HG02884 (cell line): ENCODE measurements at regions not wholly inside any gene's neighbourhood (a gene's known extent, or its start where the extent isn't known, plus 50 kb on each side); places are given as distances from the start of the nearest gene placed in this dataset.

Experiments used
- ATAC-seq: cut with Tn5 transposase; IDR thresholded peaks from one replicate; pipeline ENCODE4 v1.9.1; 2021; ENCODE audit warnings: mild to moderate bottlenecking, moderate library complexity; ENCODE audit not compliant: unreplicated experiment

GRCh38 chr3:117356091-117356705 is 646.6 kb downstream of the TUSC7 start:
- ATAC-seq, result no peak

GRCh38 chr3:117358717-117359314 is 649.2 kb downstream of the TUSC7 start:
- ATAC-seq, result no peak

- no peak for ATAC-seq
These were observed 657.0 kb downstream of the TUSC7 start for GRCh38 chr3:117366574-117366973.

GRCh38 chr3:117367861-117368260 is 658.3 kb downstream of the TUSC7 start:
- ATAC-seq, result no peak

- no peak for ATAC-seq
These were observed 671.1 kb downstream of the TUSC7 start for GRCh38 chr3:117380631-117381030.

GRCh38 chr3:117393119-117393518 is 683.5 kb downstream of the TUSC7 start:
- no peak for ATAC-seq

- ATAC-seq, result no peak
These were observed 688.7 kb downstream of the TUSC7 start for GRCh38 chr3:117398141-117398899.

- no peak for ATAC-seq
These were observed 689.9 kb downstream of the TUSC7 start for GRCh38 chr3:117399311-117400078.

GRCh38 chr3:117400303-117400702 is 690.7 kb downstream of the TUSC7 start:
- no peak for ATAC-seq

- no peak for ATAC-seq
These were observed 694.6 kb downstream of the TUSC7 start for GRCh38 chr3:117404141-117404540.

- ATAC-seq, result no peak
These were observed 695.2 kb downstream of the TUSC7 start for GRCh38 chr3:117404730-117405129.

GRCh38 chr3:117405359-117405758 is 695.8 kb downstream of the TUSC7 start:
- ATAC-seq, result no peak

- no peak for ATAC-seq
These were observed 697.7 kb downstream of the TUSC7 start for GRCh38 chr3:117407317-117407716.

- no peak for ATAC-seq
These were observed 699.2 kb downstream of the TUSC7 start for GRCh38 chr3:117408811-117409210.

GRCh38 chr3:117409256-117409655 is 699.7 kb downstream of the TUSC7 start:
- ATAC-seq, result no peak

GRCh38 chr3:117409701-117410459 is 700.3 kb downstream of the TUSC7 start:
- ATAC-seq, result no peak

- ATAC-seq, result no peak
These were observed 702.4 kb downstream of the TUSC7 start for GRCh38 chr3:117411971-117412370.

- no peak for ATAC-seq
These were observed 707.8 kb downstream of the TUSC7 start for GRCh38 chr3:117417411-117417810.

- ATAC-seq, result no peak
These were observed 717.5 kb downstream of the TUSC7 start for GRCh38 chr3:117427081-117427480.

GRCh38 chr3:117433427-117433826 is 723.8 kb downstream of the TUSC7 start:
- ATAC-seq, result no peak
